MCF 10A (cell line): ENCODE measurements at regions not wholly inside any gene's neighbourhood (a gene's known extent, or its start where the extent isn't known, plus 50 kb on each side); places are given as distances from the start of the nearest gene placed in this dataset.

Experiments
- BruUV-seq: library from RNA; stranded (reverse); fragments of 400-500 nt; replicated peaks from 2 replicates; lab custom pipeline; 2021; lab: Mats Ljungman, UMichigan
- CTCF ChIA-PET: fragments of 300-600 bp; sonication (Branson Sonifier 250); formaldehyde crosslinking; extraction: SDS; loops from one replicate; lab custom pipeline; 2021; ENCODE audit warnings: antibody characterized with exemption, inconsistent platforms; lab: Yijun Ruan, JAX
- POLR2A ChIA-PET: fragments of 300-600, 350-650 bp; sonication (Branson Sonifier 250); formaldehyde crosslinking; extraction: SDS; loops from one replicate; lab custom pipeline; 2020; ENCODE audit warnings: antibody characterized with exemption, inconsistent platforms; lab: Yijun Ruan, JAX
- DNase-seq: peaks from one replicate; pipeline ENCODE4 v3.0.0-alpha.2; 2018; ENCODE audit not compliant: unreplicated experiment
- H3K27ac Mint-ChIP-seq: one replicate; pipeline ENCODE4 v1.8.0; 2022; ENCODE audit warnings: mild to moderate bottlenecking, low read depth, mixed read lengths; ENCODE audit not compliant: unreplicated experiment
- H3K27me3 Mint-ChIP-seq: one replicate; pipeline ENCODE4 v1.8.0; 2022; ENCODE audit warnings: mixed read lengths; ENCODE audit not compliant: insufficient read depth, unreplicated experiment
- H3K36me3 Mint-ChIP-seq: one replicate; pipeline ENCODE4 v1.8.0; 2022; ENCODE audit warnings: mild to moderate bottlenecking, moderate library complexity, mixed read lengths; ENCODE audit not compliant: insufficient read depth, unreplicated experiment
- H3K4me1 Mint-ChIP-seq: one replicate; pipeline ENCODE4 v1.8.0; 2022; ENCODE audit warnings: mixed read lengths; ENCODE audit not compliant: insufficient read depth, unreplicated experiment
- H3K4me3 Mint-ChIP-seq: one replicate; pipeline ENCODE4 v1.8.0; 2022; ENCODE audit warnings: mild to moderate bottlenecking, moderate library complexity, mixed read lengths; ENCODE audit not compliant: unreplicated experiment
- H3K9me3 Mint-ChIP-seq: one replicate; pipeline ENCODE4 v1.8.0; 2022; ENCODE audit warnings: mixed read lengths; ENCODE audit not compliant: unreplicated experiment
- intact Hi-C: fragments of 100-400 bp; cut with micrococcal nuclease; formaldehyde crosslinking; loops from 2 replicates; pipeline ENCODE4 v1.14.1; 2022
- TF ChIP-seq, protein P1 (sequence below): fragments of 200-600 bp; IDR thresholded peaks from one replicate; pipeline ENCODE4 v1.8.0; 2022; ENCODE audit warnings: antibody characterized with exemption, mild to moderate bottlenecking; ENCODE audit not compliant: unreplicated experiment

DNA sequence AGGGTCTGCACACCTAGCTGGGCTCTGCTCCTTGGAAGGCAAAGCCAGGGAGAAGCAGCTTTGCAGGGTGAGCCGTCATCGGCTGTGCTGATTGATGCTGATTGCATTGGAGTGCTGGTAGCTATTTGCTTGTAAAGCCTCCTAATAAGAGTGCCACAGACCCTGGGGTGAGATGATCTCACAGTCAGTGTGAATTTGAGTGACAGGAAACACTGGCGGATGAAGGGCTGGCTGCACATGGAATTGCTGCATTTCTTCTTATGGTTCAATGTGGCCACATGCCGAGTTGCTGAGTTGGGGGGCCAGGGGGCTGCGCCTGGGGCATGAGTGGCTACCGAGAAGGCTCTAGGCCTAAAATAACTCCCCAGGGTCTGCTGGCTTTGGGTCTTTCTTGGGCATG, 138.2 kb upstream of the CACNA1E start:
- Mint-ChIP-seq H3K4me1 (peaks cover 6% of the 10 kb centered on the region), H3K9me3 (peaks cover 11% of the 10 kb centered on the region), H3K4me3 (no peak overlapping the region), H3K36me3 (peaks cover 5% of the 10 kb centered on the region), H3K27me3 (no peaks in the 10 kb centered on the region), H3K27ac (no peak overlapping the region)
- POLR2A ChIA-PET: interaction anchor here (0.6 to 1.4 kb wide), 3 partner anchors 25 to 121 kb away, joined by 3 to 4 read pairs (median 3); no protein-coding TSS in a partner anchor
- TF ChIP-seq, protein P1, sequence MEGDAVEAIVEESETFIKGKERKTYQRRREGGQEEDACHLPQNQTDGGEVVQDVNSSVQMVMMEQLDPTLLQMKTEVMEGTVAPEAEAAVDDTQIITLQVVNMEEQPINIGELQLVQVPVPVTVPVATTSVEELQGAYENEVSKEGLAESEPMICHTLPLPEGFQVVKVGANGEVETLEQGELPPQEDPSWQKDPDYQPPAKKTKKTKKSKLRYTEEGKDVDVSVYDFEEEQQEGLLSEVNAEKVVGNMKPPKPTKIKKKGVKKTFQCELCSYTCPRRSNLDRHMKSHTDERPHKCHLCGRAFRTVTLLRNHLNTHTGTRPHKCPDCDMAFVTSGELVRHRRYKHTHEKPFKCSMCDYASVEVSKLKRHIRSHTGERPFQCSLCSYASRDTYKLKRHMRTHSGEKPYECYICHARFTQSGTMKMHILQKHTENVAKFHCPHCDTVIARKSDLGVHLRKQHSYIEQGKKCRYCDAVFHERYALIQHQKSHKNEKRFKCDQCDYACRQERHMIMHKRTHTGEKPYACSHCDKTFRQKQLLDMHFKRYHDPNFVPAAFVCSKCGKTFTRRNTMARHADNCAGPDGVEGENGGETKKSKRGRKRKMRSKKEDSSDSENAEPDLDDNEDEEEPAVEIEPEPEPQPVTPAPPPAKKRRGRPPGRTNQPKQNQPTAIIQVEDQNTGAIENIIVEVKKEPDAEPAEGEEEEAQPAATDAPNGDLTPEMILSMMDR: no peak
- no TSS peak for BruUV-seq
- DNase-seq: no peak
- CTCF ChIA-PET: interaction anchor here (0.7 to 1.5 kb wide), 3 partner anchors 78 to 155 kb away, joined by 3 to 6 read pairs (median 6); no protein-coding TSS in a partner anchor
- intact Hi-C loops: no loop called here

DNA sequence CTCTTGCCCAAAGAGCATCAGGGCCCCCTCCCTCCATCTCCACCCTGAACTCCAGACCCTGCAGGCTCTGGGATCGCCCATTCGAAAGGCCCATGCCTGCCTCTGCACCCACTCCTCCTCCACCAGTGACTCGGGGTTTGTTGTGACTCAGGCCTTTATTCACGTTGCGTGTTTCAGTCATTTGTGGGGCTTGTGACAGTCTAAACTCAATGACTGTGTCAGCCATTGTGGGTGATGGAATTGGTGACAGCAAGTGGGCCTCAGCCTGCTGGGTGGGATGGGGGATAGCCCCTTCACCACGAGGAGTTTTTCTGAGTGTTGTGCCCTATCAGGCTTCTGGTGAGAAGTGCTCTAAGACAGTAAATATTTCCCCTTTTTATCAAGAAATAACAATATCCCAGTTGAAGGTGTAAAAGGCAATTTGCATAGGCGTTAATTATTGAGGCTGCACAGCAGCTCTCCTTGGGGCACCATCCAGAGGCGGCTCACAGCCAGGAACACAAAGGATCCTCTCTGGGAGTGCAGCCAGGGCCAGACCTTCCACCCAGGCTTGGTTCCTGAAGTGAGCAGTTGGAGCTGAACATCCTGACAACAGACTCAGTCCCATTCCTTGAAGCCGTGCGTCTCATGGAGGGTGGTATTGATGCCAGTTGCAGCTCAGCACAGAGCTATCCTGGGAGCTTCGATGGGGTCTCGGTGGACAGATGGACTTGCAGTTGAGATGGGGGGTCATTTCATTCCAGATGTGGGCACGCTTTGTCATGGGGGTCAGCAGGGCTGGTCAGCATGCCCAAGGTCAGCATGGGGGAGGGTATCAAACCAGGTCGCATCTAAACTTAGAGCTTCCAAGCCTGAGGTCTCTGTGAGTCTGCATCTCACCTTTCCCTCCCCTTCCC, 135.6 kb upstream of the CACNA1E start:
- CTCF ChIA-PET: interaction anchor here (0.7 to 1.6 kb wide), 3 partner anchors 9 to 611 kb away, joined by 3 read pairs; no protein-coding TSS in a partner anchor
- POLR2A ChIA-PET: interaction anchor here (0.6 to 0.7 kb wide), 2 partner anchors 11 to 77 kb away, joined by 3 read pairs; no protein-coding TSS in a partner anchor
- no peaks in the 10 kb centered on the region for H3K9me3 Mint-ChIP-seq
- TF ChIP-seq, protein P1: no peak
- H3K4me3 Mint-ChIP-seq: no peak overlapping the region
- peaks cover 6% of the 10 kb centered on the region for H3K4me1 Mint-ChIP-seq
- H3K36me3 Mint-ChIP-seq: peaks cover 5% of the 10 kb centered on the region
- no peak overlapping the region for H3K27ac Mint-ChIP-seq
- H3K27me3 Mint-ChIP-seq: no peaks in the 10 kb centered on the region
- no TSS peak for BruUV-seq
- intact Hi-C loops: no loop called here
- no peak for DNase-seq

DNA sequence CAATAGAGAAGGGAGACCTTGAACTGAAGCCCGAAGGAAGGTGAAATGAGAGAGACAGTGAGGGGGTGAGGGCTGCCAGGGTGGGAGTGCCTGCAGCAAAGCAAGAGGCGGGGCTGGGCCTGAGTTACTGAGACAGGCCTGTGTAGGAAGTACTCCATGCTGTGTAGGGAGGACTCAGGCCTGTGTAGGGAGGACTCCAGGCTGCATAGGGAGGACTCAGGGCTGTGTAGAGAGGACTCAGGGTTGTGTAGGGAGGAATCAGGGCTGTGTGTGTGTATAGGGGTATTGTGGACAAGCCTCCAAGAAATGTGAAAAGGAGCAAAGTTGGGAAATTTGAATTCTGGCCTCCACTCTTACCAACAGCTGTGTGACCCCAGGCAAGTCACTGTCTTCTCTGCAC, 133.8 kb upstream of the CACNA1E start:
- intact Hi-C loops: no loop called here
- TF ChIP-seq, protein P1: no peak
- H3K4me3 Mint-ChIP-seq: no peak overlapping the region
- CTCF ChIA-PET: interaction anchor here (0.6 kb wide), 1 partner anchor 1496 kb away, joined by 3 read pairs; no protein-coding TSS in a partner anchor
- H3K36me3 Mint-ChIP-seq: no peaks in the 10 kb centered on the region
- no TSS peak for BruUV-seq
- no peaks in the 10 kb centered on the region for H3K4me1 Mint-ChIP-seq
- no peaks in the 10 kb centered on the region for H3K9me3 Mint-ChIP-seq
- POLR2A ChIA-PET: no interaction called here
- no peaks in the 10 kb centered on the region for H3K27me3 Mint-ChIP-seq
- DNase-seq: no peak
- H3K27ac Mint-ChIP-seq: no peak overlapping the region

DNA sequence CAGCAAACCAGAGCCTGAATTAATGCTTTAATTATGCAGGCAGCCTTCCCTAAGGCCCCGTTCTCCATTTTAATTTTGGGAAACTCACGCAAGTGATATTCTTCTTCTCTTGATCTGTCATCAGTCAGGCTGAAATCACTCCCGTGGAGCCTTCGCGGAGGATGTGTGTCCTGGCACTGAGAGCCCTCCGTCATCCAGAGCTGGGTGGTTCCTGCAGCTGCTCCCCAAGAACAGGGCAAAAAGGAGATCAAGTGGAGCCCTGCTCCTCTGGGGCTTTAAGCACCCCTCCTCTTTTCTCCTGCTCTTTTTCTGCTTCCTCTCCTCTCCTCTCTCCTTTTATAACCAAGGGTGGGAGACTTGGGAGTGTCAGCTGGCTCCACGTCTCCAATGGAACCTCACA, 133.2 kb upstream of the CACNA1E start:
- ChIA-PET CTCF (interaction anchor here (0.6 kb wide), 2 partner anchors 426 to 1496 kb away, joined by 3 read pairs; no protein-coding TSS in a partner anchor), POLR2A (no interaction called here)
- Mint-ChIP-seq H3K27ac (no peak overlapping the region), H3K4me1 (no peaks in the 10 kb centered on the region), H3K9me3 (no peaks in the 10 kb centered on the region), H3K27me3 (no peaks in the 10 kb centered on the region), H3K4me3 (no peak overlapping the region), H3K36me3 (no peaks in the 10 kb centered on the region)
- intact Hi-C loops: no loop called here
- no TSS peak for BruUV-seq
- TF ChIP-seq, protein P1: no peak
- no peak for DNase-seq
